IMR-90 (cell line): ENCODE measurements at regions not wholly inside any gene's neighbourhood (a gene's known extent, or its start where the extent isn't known, plus 50 kb on each side); places are given as distances from the start of the nearest gene placed in this dataset.

Source experiments
- ATAC-seq: fragments of 200-7000 bp; cut with Tn5 transposase; 2 replicates; pipeline ENCODE4 v1.9.1; 2020; ENCODE audit warnings: low read depth, mild to moderate bottlenecking, moderate library complexity
- BruUV-seq: library from RNA; stranded (reverse); fragments of 400-500 nt; replicated peaks from 2 replicates; lab custom pipeline; 2021; lab: Mats Ljungman, UMichigan
- CTCF ChIA-PET: fragments of 300-600 bp; formaldehyde crosslinking; extraction: SDS; loops from one replicate; lab custom pipeline; 2021; ENCODE audit warnings: antibody characterized with exemption; lab: Yijun Ruan, JAX
- POLR2A ChIA-PET: fragments of 300-600 bp; sonication (Branson Sonifier 250); formaldehyde crosslinking; loops from one replicate; lab custom pipeline; 2022; ENCODE audit warnings: antibody characterized with exemption; ENCODE audit not compliant: unreplicated experiment; lab: Charles Lee
- DNase-seq: peaks from one replicate; pipeline ENCODE4 v3.0.0; 2013
- H2AFZ ChIP-seq: replicated peaks from 2 replicates; pipeline ENCODE3; 2013; ENCODE audit warnings: low read length, mild to moderate bottlenecking; ENCODE audit not compliant: poor library complexity
- H2AK5ac ChIP-seq: 2 replicates; pipeline ENCODE4 v1.6.1; 2013; ENCODE audit warnings: low read depth, low read length, inconsistent platforms
- H2AK9ac ChIP-seq: replicated peaks from 2 replicates; pipeline ENCODE3; 2013; ENCODE audit warnings: mild to moderate bottlenecking, low read depth, low read length, moderate library complexity; ENCODE audit not compliant: poor library complexity
- H2BK120ac ChIP-seq: 2 replicates; pipeline ENCODE4 v1.6.1; 2013; ENCODE audit warnings: low read depth, low read length, inconsistent platforms
- H2BK15ac ChIP-seq: 3 replicates; pipeline ENCODE4 v1.6.1; 2013; ENCODE audit warnings: low read depth, low read length, inconsistent platforms
- H2BK20ac ChIP-seq: 2 replicates; pipeline ENCODE4 v1.6.1; 2013; ENCODE audit warnings: low read depth, mild to moderate bottlenecking, inconsistent platforms, low read length, moderate library complexity
- H2BK5ac ChIP-seq: 2 replicates; pipeline ENCODE4 v1.6.1; 2013; ENCODE audit warnings: mild to moderate bottlenecking, low read depth, low read length, inconsistent platforms; ENCODE audit not compliant: poor library complexity, severe bottlenecking
- H3K14ac ChIP-seq: replicated peaks from 2 replicates; pipeline ENCODE4 v1.6.1; 2013; ENCODE audit warnings: low read depth, low read length, inconsistent platforms
- H3K18ac ChIP-seq: 2 replicates; pipeline ENCODE4 v1.6.1; 2013; ENCODE audit warnings: low read depth, low read length, control low read depth
- H3K23ac ChIP-seq: 2 replicates; pipeline ENCODE4 v1.6.1; 2013; ENCODE audit warnings: low read depth, low read length, inconsistent platforms
- H3K27ac ChIP-seq: 2 replicates; pipeline ENCODE4 v1.5.1; 2013; ENCODE audit warnings: mild to moderate bottlenecking, control low read depth, low read length; ENCODE audit not compliant: insufficient read depth
- H3K27me3 ChIP-seq: 2 replicates; pipeline ENCODE4 v1.6.1; 2013; ENCODE audit warnings: low read length; ENCODE audit not compliant: control insufficient read depth, insufficient read depth
- H3K36me3 ChIP-seq: 2 replicates; pipeline ENCODE4 v1.6.1; 2013; ENCODE audit warnings: low read length, mixed read lengths; ENCODE audit not compliant: control insufficient read depth, insufficient read depth
- H3K4ac ChIP-seq: 2 replicates; pipeline ENCODE4 v1.6.1; 2013; ENCODE audit warnings: low read depth, low read length, inconsistent platforms
- H3K4me1 ChIP-seq: 2 replicates; pipeline ENCODE4 v1.6.1; 2013; ENCODE audit warnings: low read length, mixed read lengths; ENCODE audit not compliant: control insufficient read depth, insufficient read depth
- H3K4me2 ChIP-seq: 2 replicates; pipeline ENCODE4 v1.6.1; 2013; ENCODE audit warnings: low read depth, mild to moderate bottlenecking, control low read depth, low read length, moderate library complexity
- H3K4me3 ChIP-seq: 2 replicates; pipeline ENCODE4 v1.5.1; 2013; ENCODE audit warnings: low read depth, mild to moderate bottlenecking, control low read depth, low read length, moderate library complexity; ENCODE audit not compliant: insufficient read depth
- H3K56ac ChIP-seq: 2 replicates; pipeline ENCODE4 v1.6.1; 2013; ENCODE audit warnings: low read length, inconsistent platforms; ENCODE audit not compliant: insufficient read depth; ENCODE audit errors: extremely low read depth
- H3K79me1 ChIP-seq, 2 experiments: 2 replicates each; pipeline ENCODE4 v1.6.1; 2013; ENCODE audit warnings: low read length in 2 of 2, inconsistent platforms in 1 of 2, low read depth in 1 of 2
- H3K9ac ChIP-seq: 2 replicates; pipeline ENCODE4 v1.6.1; 2013; ENCODE audit warnings: low read depth, low read length, control low read depth
- H3K9me1 ChIP-seq: 2 replicates; pipeline ENCODE4 v1.6.1; 2013; ENCODE audit warnings: low read length, inconsistent platforms; ENCODE audit not compliant: insufficient read depth
- H3K9me3 ChIP-seq: 2 replicates; pipeline ENCODE4 v1.6.1; 2013; ENCODE audit warnings: low read length; ENCODE audit not compliant: control insufficient read depth, insufficient read depth
- H4K20me1 ChIP-seq: 2 replicates; pipeline ENCODE4 v1.6.1; 2013; ENCODE audit warnings: low read length, inconsistent platforms; ENCODE audit not compliant: insufficient read depth
- H4K5ac ChIP-seq: 2 replicates; pipeline ENCODE4 v1.6.1; 2013; ENCODE audit warnings: mild to moderate bottlenecking, low read depth, low read length, control low read depth
- H4K8ac ChIP-seq, 2 experiments: 2 replicates each; pipeline ENCODE4 v1.6.1; 2013; ENCODE audit warnings: low read depth in 2 of 2, low read length in 2 of 2, control low read depth in 1 of 2, inconsistent platforms in 1 of 2
- H4K91ac ChIP-seq: 2 replicates; pipeline ENCODE4 v1.6.1; 2013; ENCODE audit warnings: low read depth, low read length, inconsistent platforms; ENCODE audit not compliant: insufficient read depth
- FOS ChIP-seq: fragments of 150-350 bp; IDR thresholded peaks from 2 replicates; pipeline ENCODE4 v1.6.1; 2016; ENCODE audit warnings: low read depth, low read length
- MAZ ChIP-seq: IDR thresholded peaks from 2 replicates; pipeline ENCODE4 v1.6.1; 2012; ENCODE audit warnings: low read depth, mild to moderate bottlenecking, low read length, improper control_type of control experiment, moderate library complexity, borderline replicate concordance
- MXI1 ChIP-seq: IDR thresholded peaks from 2 replicates; pipeline ENCODE4 v1.6.1; 2012; ENCODE audit warnings: low read depth, mild to moderate bottlenecking, low read length, moderate library complexity, borderline replicate concordance
- POLR2A ChIP-seq: IDR thresholded peaks from 2 replicates; pipeline ENCODE4 v1.6.1; 2012; ENCODE audit warnings: mild to moderate bottlenecking, low read depth, low read length
- SMC3 ChIP-seq: fragments of 150-350 bp; IDR thresholded peaks from 2 replicates; pipeline ENCODE4 v1.6.1; 2016; ENCODE audit warnings: low read depth, mild to moderate bottlenecking, antibody characterized with exemption, low read length, moderate library complexity
- WGBS, 2 experiments: methylation state at CpG; one replicate each; pipeline versions ENCODE4 v1.1.5 to v1.1.7; 2013; ENCODE audit warnings: missing lambda C conversion rate in 2 of 2; ENCODE audit not compliant: insufficient read length in 1 of 2; ENCODE audit errors: extremely low coverage in 2 of 2; 5-methylcytosine and 5-hydroxymethylcytosine counted together
- dilution Hi-C: fragments of 300-500 bp; cut with HindIII; formaldehyde crosslinking; loops from one replicate; pipeline ENCODE4 v1.14.3; 2018; ENCODE audit warnings: low sequenced_read_pairs; ENCODE audit not compliant: unreplicated experiment
- in situ Hi-C: fragments of 300-500 bp; cut with MboI; formaldehyde crosslinking; loops from 3 replicates; pipeline ENCODE4 v1.14.3; 2019; ENCODE audit warnings: low sequenced_read_pairs, inconsistent platforms, mixed read lengths
- intact Hi-C: fragments of 100-400 bp; cut with micrococcal nuclease; formaldehyde crosslinking; loops from 2 replicates; pipeline ENCODE4 v1.10.0; 2022
- TF ChIP-seq, protein P1 (sequence below): fragments of 150-350 bp; IDR thresholded peaks from 2 replicates; pipeline ENCODE4 v1.6.1; 2016; ENCODE audit warnings: low read depth, mild to moderate bottlenecking, low read length, moderate library complexity, borderline replicate concordance
- TF ChIP-seq, protein P2 (sequence below): fragments of 150-350 bp; IDR thresholded peaks from 2 replicates; pipeline ENCODE4 v1.6.1; 2017; ENCODE audit warnings: mild to moderate bottlenecking, antibody characterized with exemption, low read length, low read depth

DNA sequence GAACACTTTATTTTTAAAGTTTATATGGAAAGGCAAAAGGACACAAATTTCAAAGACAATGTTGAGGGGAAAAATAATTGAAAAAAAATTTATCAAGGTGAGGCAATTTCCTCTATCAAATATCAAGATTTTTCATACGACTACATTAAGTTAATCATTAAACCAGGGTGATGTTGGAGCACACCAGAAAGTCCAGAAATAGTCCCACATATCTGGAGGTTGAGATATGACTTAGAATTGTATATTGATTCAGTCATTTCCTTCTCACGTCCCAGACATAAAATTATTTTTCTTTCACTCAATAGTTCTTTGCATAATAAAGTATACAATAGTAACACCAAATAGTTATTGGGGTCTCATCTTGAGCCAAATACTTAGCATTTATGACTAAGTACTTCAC is 605.1 kb downstream of the NUP35 start:
- Histone ChIP-seq H3K79me1 (no peaks in the 10 kb centered on the region), H4K91ac (no peak overlapping the region), H3K9me3 (peaks cover 9% of the 10 kb centered on the region; the same call in 1 of the 2 replicates), H4K20me1 (no peaks in the 10 kb centered on the region), H2BK20ac (no peak overlapping the region), H3K4me1 (no peaks in the 10 kb centered on the region), H2AK9ac (no peak overlapping the region), H3K14ac (no peak overlapping the region), H3K9me1 (no peaks in the 10 kb centered on the region), H4K5ac (no peak overlapping the region), H3K4me2 (no peak overlapping the region), H2AK5ac (no peak overlapping the region), H3K36me3 (no peaks in the 10 kb centered on the region), H3K18ac (no peak overlapping the region), H3K4me3 (no peak overlapping the region), H2BK15ac (no peak overlapping the region), H2AFZ (no peak overlapping the region), H4K8ac (no peak overlapping the region), H3K4ac (no peak overlapping the region), H3K27ac (no peak overlapping the region), H2BK120ac (no peak overlapping the region), H3K9ac (no peak overlapping the region), H3K56ac (no peak overlapping the region), H2BK5ac (no peak overlapping the region), H3K27me3 (no peaks in the 10 kb centered on the region), H3K23ac (no peak overlapping the region)
- ChIA-PET CTCF (no interaction called here), POLR2A (no interaction called here)
- TF ChIP-seq, protein P1, sequence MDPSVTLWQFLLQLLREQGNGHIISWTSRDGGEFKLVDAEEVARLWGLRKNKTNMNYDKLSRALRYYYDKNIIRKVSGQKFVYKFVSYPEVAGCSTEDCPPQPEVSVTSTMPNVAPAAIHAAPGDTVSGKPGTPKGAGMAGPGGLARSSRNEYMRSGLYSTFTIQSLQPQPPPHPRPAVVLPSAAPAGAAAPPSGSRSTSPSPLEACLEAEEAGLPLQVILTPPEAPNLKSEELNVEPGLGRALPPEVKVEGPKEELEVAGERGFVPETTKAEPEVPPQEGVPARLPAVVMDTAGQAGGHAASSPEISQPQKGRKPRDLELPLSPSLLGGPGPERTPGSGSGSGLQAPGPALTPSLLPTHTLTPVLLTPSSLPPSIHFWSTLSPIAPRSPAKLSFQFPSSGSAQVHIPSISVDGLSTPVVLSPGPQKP = no peak
- TF ChIP-seq MXI1 = no peak
- TF ChIP-seq, protein P2, sequence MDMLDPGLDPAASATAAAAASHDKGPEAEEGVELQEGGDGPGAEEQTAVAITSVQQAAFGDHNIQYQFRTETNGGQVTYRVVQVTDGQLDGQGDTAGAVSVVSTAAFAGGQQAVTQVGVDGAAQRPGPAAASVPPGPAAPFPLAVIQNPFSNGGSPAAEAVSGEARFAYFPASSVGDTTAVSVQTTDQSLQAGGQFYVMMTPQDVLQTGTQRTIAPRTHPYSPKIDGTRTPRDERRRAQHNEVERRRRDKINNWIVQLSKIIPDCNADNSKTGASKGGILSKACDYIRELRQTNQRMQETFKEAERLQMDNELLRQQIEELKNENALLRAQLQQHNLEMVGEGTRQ = no peak
- no peak for TF ChIP-seq FOS
- no peak for TF ChIP-seq SMC3
- no peak for TF ChIP-seq MAZ
- no peak for TF ChIP-seq POLR2A
- DNase-seq = no peak
- ATAC-seq = no peak
- dilution Hi-C loops (no loop called here), intact Hi-C loops (no loop called here), in situ Hi-C loops (no loop called here)
- BruUV-seq = no TSS peak
- WGBS, 2 experiments = no CpG with 5 or more reads among the region's 2 CpGs
